ENCODE measurements at regions not wholly inside any gene's neighbourhood (a gene's known extent, or its start where the extent isn't known, plus 50 kb on each side); places are given as distances from the start of the nearest gene placed in this dataset.

- TF ChIP-seq ARHGAP35 (IDR thresholded peaks at IDR 0.05; ENCODE audit: partially characterized antibody) = no peak
- TF ChIP-seq TRIM24 (IDR thresholded peaks at IDR 0.05) = no peak
- 0 out of 2 replicates have a peak, but pooled peaks have one; percentile 11 for TF ChIP-seq IRF9 (tag; IDR thresholded peaks at IDR 0.05)
- no peak for TF ChIP-seq TRIM25 (IDR thresholded peaks at IDR 0.05; ENCODE audit: borderline replicate concordance)
- no peak for TF ChIP-seq ZSCAN29 (IDR thresholded peaks at IDR 0.05)
- TF ChIP-seq KDM1A (IDR thresholded peaks at IDR 0.05) = no peak
- peak; percentile 34; the same call in 1 of the 2 replicates for TF ChIP-seq TEAD4 (IDR thresholded peaks at IDR 0.05; ENCODE audit: low read length)
- TF ChIP-seq TEAD4 (CRISPR knock-in tag; IDR thresholded peaks at IDR 0.05; ENCODE audit: borderline replicate concordance) = no peak
- TF ChIP-seq TSC22D4 (tag; IDR thresholded peaks at IDR 0.05) = no peak
- no peak for TF ChIP-seq THAP12 (CRISPR knock-in tag; IDR thresholded peaks at IDR 0.05)
- TF ChIP-seq ZNF695 (CRISPR knock-in tag; IDR thresholded peaks at IDR 0.05) = no peak
- no peak for TF ChIP-seq ZBTB11 (CRISPR knock-in tag; IDR thresholded peaks at IDR 0.05)
- TF ChIP-seq MBD1 (CRISPR knock-in tag; IDR thresholded peaks at IDR 0.05) = no peak
- no peak for TF ChIP-seq USF1 (CRISPR knock-in tag; IDR thresholded peaks at IDR 0.05)
- no peak for TF ChIP-seq ZFP36 (IDR thresholded peaks at IDR 0.05; ENCODE audit: low read depth, low read length, partially characterized antibody)
- TF ChIP-seq KHSRP (IDR thresholded peaks at IDR 0.05) = no peak
- no peak for TF ChIP-seq ID3 (CRISPR knock-in tag; IDR thresholded peaks at IDR 0.05)
- TF ChIP-seq ID3 (tag; IDR thresholded peaks at IDR 0.05) = peak; percentile 56; the same call in 1 of the 2 replicates
These were observed 57.5 kb upstream of the CHCHD3 start (continued) for GRCh38 chr7:133139350-133139749.
